Ramos (cell line): ENCODE measurements at regions not wholly inside any gene's neighbourhood (a gene's known extent, or its start where the extent isn't known, plus 50 kb on each side); places are given as distances from the start of the nearest gene placed in this dataset.

ENCODE experiments used
- in situ Hi-C: fragments of 300-500 bp; cut with MboI; formaldehyde crosslinking; loops from one replicate; pipeline ENCODE4 v1.14.3; 2022; ENCODE audit warnings: low sequenced_read_pairs; ENCODE audit not compliant: unreplicated experiment

- in situ Hi-C loops: no loop called here
These were observed 308.7 kb downstream of the GBA3 start for GRCh38 chr4:23001478-23001877.

DNA sequence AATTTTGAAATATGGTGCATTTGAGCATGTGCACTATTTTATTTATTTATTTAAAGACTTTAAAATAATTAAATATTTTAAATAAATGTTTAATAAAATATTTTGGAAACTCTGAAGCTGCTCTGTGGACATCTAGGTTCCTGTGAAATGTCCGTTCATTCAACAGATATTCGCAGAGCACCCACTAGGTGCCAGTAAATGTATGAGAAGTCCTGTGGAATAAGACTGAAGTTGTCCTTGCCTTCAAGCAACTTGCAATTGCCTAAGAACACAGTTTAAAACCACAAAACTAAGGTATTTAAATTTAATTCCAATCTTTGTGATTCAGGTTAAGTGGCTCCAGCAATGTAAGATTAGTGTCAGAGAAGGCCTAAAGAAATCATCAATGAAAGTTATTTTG, 306.7 kb downstream of the GBA3 start:
- in situ Hi-C loops: no loop called here

DNA sequence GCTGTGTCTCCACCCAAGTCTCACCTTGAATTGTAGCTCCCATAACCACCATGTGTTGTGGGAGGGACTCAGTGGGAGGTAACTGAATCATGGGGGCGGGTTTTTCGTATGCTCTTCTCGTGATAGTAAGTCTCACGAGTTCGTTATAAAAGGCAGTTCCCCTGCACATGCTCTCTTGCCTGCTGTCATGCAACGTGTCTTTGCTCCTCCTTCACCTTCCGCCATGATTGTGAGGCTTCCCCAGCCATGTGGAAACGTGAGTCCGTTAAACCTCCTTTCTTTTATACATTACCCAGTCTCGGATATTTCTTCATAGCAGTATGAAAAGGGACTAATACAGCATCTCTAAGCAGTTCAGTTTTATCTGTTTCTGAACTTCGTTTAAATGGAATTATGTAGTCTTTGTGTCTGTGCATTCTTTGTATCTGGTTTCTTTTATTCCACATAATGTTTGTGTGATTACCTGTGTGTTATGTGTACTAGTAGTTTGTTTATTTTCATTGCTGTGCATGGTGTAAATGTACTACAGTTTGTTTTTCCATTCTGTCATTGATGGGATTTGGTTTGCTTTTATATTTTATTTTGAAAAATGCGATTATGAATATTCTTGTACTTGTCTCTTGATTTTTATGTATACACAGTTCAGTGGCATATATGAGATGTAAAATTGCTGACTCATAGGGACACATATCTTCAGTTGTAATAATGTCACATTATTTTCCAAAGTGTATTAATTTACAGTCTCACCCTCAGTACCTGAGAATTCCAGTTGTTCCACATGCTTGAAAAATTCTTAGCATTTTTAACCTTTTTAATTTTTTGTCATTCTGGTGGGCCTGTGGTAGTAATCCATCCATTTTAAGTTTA, 304.9 kb downstream of the GBA3 start:
- in situ Hi-C loops: no loop called here

DNA sequence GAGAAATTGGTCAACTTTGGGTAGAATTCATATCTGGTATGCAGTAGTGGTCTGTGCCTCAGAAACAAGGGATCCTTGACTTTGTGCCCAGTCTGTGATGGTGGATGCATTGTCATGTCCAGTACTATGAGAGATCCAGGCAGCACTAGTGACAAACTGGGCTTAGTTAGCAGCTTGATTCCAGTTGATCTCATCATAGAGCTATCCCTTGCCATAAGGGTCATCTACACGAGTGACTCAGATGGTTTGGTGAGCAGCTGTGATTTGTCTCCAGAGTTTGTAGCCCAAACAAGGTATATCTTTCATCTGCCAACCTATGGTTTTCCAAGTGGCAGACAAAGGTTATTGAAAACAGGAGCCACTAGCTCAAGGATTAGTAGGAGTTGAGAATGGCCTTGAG, 298.8 kb downstream of the GBA3 start:
- in situ Hi-C loops: no loop called here

GRCh38 chr4:22988526-22988925, 295.8 kb downstream of the GBA3 start:
- in situ Hi-C loops: no loop called here

- in situ Hi-C loops: no loop called here
These were observed 295.1 kb downstream of the GBA3 start for GRCh38 chr4:22987870-22988269.

DNA sequence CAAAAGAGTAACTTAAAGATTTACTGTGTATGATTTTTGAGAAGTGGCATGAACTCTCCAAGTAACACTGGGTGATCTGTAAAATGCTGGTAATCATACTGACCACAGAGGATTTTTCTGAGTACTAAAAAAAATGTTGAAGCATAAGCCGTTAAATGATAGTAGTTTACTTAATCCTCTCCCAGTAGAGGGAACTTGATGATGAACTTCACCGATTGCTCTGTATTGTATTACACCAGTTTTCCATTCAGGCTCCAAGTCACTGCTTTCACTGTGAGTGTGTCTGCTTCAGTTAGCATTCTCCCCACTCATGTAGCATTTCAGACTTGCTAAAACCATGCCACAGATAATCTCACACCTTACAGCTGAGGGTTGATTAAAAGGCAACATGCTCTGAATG, 294.1 kb downstream of the GBA3 start:
- in situ Hi-C loops: no loop called here

DNA sequence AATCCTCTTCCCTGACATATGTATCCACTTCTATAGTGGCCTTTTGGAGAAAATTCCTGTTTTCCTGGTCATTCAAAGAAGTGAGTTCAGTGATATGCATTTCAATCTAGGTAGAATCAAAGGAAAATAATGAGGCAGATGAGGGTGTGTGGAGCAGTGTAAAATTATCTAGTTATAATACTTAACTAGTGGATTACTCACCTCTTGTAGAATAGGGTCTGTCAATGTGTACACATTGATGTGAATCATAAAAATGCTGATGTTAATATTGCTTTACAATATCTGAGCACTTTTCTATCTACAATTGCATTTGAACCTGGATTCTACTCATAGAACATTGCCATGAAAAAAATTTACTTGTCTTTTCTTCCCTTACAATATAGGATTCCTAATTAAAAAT, 293.5 kb downstream of the GBA3 start:
- in situ Hi-C loops: no loop called here

DNA sequence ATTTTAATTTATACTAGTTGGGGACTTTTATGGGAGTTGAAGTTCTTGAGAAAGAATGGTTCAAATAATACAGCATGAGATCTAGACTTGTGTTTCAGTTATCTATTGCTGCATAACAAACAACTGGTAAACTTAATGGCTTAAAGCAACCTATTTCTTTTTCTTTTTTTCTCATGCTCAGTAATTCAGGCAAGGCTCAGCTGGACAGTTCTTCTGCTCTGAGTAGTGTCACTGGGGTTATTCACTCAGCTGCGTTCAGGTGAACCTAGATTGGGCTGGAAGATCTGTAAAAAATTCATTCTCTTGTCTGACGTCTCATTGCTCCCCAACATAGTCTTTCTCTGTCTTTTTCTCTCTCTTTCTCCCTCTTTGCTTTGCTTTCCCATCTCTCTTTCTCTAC, 291.7 kb downstream of the GBA3 start:
- in situ Hi-C loops: no loop called here

DNA sequence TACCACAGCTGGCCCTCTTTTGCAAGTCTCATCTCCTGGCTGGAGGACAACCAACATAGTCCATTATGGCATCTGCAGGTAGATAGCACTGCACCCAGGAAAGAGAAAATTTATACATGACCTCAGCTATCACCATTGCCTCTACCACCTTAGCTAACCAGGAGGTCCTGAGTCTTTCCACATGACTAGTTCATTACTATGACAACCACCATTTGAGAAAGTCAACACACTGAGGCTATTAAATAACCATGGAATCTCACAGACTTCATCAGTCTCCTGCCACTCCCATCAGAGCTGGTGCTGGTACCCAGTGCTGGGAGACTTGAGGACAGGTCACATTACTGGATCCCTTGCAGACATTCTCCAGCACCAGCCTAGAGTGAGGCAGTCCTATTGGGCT, 285.9 kb downstream of the GBA3 start:
- in situ Hi-C loops: no loop called here

GRCh38 chr4:22970665-22971064, 277.9 kb downstream of the GBA3 start:
- in situ Hi-C loops: no loop called here

DNA sequence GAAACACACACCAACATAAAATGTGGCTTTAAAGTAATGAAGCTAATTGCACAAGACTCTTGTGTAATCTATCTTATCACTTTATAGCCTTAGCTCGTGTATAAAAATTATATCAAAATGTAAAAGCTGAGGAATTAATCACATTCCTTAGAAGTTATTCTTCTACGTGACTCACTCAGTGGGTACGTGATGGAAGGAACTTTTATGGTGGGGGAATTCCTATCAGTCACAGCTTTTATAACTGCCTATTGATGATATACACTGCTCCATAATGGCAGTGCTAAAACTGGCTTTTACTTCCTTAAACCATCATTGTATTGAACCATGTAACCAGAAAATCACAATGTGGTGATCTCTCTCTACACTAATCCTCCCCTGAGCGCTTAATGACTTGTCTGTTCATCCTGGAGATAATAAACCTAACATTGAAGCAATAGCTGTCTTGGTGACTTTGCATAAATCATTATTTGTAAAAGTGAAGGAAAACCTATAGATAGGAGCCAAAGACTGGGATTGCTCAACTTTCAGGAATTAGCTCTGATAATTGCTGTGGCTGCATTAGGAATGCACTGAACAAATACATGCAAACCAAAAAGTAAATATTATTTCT, 276.7 kb downstream of the GBA3 start:
- in situ Hi-C loops: no loop called here

DNA sequence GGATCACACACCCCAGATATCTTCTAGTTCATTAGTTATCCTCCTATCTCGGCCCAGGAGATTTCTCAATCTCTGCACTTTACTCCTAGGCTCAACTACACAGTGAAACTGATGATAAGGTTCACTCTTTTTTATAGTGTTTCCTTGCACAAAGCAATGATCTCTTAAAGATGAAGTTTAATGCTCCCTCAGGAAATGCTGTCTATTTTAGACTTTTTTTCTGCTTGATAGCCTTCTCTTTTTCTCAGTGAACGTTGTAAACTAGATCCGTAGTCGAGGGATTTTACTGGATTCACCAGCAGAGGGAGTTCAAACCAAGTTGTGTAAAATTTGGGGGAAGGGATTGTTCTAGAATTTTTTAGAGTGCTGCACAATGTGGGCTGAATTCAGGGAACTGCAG, 269.6 kb downstream of the GBA3 start:
- in situ Hi-C loops: no loop called here

GRCh38 chr4:22959483-22959882, 266.7 kb downstream of the GBA3 start:
- in situ Hi-C loops: no loop called here

GRCh38 chr4:22957774-22958309, 265.1 kb downstream of the GBA3 start:
- in situ Hi-C loops: no loop called here

DNA sequence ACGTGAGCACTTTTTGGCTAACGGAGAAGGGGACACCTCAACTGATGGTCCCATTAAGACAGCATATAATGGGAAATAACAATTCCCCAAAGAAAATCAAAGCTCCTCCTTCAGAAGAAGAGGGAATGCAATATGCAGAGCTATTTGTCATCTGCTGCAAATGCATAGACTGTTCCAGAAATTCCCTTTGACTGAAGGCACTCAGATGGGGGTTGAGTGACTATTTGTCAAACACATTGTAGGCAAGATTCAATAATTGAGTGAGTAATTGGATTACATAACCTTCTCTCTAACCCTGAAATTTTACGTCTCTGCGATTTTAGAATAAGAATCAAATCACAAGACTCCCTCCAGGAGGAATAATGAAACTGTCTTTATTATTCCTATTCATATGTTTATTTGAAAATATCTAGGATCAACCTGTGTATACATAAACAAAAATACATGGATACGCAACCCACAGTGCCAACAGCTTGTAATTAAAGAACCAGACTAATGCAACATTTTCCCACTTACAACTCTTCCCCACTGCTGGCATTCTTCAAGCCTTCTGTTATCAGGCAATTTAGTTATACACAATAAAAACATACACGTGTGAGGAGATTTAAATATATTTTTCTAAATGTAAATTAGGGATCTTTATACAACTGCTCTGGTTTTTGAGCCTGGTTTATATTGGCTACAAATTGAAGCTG, 256.6 kb downstream of the GBA3 start:
- in situ Hi-C loops: no loop called here

- in situ Hi-C loops: no loop called here
These were observed 255.1 kb downstream of the GBA3 start for GRCh38 chr4:22947851-22948250.

DNA sequence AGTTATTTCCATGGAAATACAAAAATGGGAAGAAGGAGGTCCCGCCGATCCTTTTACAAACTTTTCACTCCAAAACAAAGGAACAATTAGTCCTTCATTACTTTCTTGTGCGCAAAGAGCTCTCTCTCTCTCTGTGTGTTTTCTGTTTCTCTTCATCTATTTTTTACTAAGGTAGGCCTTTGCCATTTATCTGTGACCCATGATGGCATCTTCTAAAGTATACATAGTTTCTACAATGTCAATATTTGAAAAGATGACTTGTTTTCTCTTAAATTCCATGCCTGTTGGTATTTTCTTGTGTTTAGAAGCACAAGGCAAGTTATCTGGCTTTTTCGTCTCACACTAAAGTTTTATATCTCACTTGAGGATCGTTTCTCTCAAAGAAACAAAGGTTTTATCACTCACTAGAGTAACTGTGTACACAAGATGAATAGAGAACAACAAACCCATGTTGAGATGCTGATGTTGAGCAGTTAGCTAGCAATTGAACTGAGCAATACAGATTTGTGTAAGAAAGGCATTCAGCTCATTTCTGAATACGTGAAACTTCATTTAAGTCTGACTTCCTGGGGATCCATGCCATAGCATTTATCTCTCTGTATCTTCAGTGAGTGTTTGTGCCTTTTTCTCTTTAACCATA, 250.3 kb downstream of the GBA3 start:
- in situ Hi-C loops: no loop called here

- in situ Hi-C loops: no loop called here
These were observed 249.1 kb downstream of the GBA3 start for GRCh38 chr4:22941688-22942375.

DNA sequence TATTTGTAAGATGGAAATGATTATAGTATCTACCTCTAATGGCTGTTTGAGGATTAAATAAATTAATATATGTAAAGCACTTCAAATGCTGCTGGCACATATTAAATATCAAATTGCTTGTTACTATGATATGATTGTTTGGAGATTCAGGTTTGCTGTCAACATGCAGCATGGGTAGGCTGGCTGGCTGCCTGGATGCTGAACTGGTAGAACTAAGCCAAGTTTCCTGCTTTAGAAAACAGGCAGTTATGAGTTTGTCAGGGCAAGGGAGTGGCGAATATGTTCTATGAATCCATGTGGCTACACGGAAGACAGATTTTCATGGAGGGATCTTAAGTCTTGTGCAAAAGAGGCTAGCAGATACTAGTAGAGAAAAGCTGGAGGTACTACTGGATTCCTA, 239.6 kb downstream of the GBA3 start:
- in situ Hi-C loops: no loop called here
